Left forelimb (tissue), 1 donor: ENCODE measurements at regions not wholly inside any gene's neighbourhood (a gene's known extent, or its start where the extent isn't known, plus 50 kb on each side); places are given as distances from the start of the nearest gene placed in this dataset.

Experiments used
- DNase-seq: peaks from one replicate; pipeline ENCODE4 v3.0.0-alpha.2; 2018; ENCODE audit warnings: low spot score

DNA sequence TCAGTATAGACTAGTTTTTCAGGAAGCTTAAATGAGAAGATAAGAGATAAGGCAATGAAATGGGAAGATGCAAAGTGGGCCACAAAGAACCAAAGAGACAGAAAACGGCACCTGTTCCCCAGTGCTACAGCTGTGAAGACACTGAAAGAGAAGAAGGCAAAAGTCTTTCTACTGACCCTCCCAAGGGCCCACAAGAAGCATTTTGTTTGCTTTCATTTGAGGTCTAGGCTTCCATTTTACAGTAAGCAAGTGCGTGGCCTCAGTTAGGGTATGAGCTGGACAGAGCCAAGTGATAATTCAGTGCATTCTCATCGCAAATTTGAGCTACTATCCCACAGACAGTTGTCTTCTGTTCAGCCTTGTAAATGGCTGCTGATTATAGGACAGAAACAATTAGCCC, 53.4 kb upstream of the STK17B start:
- DNase-seq = no peak

DNA sequence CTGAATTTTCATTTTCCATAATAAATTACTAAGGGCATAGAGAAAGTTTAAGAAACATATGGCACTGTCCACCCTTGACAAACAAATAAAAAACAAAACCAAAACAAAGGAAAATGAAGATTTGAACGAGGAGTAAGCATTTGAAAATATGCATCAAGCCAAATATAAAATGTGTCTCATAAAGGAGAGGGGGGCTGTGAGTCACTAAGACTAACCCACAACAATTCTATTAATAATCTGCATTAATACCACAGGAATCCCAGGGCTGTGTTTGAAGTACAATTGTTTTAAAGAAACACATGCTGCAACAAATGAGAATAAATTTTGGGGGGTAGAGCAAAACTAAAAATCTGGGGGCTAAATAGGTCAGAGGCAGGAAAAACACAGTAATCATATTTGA, 53.8 kb upstream of the STK17B start:
- no peak for DNase-seq

DNA sequence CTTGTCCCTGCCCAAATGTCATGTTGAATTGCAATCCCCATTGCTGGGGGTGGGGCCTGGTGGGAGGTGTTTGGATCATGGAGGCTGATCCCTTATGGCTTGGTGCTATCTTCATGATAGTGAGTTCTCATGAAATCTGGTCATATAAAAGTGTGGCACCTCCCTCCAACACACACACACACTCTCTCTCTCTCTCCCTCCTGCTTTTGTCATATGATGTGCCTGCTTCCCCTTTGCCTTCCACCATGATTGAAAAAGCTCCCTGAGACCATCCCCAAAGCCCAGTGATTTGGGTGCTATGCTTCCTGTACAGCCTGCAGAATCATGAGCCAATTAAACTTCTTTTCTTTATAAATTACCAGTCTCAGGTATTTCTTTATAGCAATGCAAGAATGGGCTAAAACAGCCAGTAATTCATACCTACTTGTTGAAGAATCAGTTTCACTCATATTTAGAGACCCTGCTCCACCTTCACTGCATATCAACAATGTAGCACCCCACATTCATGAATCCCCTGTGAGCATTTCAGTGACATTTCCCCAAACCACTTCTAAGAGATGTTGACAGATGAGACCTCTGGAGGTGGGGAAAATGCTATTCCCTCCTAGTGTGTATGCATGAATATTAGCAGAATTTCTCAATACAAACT, 54.8 kb upstream of the STK17B start:
- no peak for DNase-seq

DNA sequence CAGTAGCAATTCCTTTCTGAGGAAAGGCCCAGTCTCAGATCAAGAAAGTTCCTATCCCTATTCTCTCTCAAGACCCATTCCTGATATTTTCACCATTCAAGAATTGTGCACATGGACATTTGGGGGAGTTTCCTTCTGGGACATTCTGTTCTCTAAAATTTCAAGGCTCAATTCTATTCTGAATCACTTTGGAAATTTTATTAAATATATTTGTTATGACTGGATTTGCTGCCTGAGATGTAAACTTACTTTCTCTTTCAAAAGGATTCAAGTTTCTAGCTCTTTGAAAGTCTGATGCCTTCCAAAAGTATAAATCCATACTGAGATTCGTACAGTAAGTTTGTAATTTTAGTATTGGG, 55.3 kb upstream of the STK17B start:
- no peak for DNase-seq

DNA sequence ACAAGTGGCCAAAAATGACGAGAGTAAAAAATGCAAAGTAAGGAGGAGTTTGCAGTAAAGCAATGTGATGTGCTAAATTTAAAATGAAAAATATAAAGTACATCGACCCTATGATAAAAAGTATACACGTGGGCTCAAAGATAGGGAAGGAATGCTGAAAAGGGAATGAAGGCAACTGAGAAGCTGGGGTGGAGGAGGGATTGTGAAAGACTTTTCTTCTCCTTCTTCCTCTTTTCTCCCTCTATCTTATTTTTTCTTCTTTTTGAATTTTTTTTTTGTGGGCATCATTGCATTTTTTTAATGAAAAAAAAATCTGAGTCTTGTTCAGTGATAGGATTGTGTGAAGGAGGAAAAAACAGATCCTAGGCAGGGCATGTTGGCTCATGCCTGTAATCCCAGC, 57.6 kb upstream of the STK17B start:
- DNase-seq = no peak

DNA sequence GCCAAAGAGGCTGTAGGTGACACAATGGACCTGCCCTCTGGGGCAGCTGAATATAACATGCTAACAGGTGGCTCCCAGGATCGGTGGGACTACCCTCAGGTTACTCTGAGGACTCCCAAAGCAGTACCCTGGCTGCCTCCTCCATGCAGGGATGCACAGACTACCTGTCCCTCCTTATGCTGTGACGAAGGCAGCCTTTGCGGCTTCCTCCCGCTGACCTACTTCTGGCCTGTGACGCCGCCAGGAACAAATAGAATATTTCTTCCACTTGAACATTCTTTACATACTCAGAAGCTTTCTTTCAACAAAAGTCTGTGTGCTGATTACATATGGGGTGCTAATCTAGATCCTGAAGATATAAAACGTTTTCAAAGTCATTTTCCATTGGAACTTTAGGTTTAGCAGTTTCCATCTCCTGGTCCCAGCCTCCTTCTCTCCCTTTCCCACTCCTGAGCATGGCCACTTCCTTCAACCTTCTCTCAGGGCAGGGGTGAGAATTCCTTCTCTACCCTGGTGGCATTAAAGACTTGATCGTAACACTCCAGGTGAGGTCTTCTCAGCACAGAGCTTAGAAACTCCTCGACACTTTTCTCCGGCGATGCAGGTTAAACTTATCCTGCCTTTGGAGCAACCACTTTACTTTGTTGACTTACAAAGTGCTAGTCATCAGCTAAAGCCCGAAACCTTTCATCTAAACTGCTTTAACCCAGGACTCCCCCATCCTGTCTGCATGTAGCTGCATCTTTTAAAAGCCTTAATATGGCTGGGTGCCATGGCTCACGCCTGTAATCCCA, 58.9 kb upstream of the STK17B start:
- no peak for DNase-seq

DNA sequence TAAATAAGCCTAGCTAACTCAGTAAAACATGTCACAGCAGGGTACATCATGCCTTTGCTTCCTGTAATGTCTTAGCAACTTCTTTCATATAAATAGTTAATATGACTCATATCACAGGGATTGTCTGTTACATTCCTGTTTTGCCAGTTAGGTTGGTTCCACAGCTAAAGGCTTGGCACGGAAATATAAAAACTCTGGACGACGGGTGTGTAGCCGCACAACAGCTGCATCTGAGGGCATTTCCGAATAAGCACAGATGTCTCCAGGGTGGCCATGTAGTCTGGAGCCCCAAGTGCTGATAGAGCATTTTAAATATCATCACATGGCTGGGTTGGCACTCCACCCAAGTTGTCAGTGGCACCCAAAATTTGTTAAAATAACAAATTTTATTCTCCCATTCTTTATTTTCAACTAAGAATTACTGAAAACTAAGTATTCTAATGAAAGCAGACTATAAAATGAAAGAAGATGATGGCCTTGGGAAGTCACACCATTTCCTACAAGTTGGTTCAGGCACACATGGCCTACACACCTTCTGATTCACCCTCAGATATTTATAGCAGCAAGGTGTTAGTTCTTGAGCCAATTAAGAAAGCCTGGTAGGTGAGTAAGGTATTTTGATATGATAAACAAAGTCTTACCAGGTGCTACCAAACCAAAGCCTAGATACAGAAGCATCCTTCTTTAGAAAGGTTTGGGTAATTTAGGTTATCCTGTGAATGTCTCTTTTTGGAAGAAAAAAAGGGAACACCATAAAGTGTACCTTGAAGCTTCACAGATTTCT, 61.8 kb upstream of the STK17B start:
- DNase-seq = no peak

DNA sequence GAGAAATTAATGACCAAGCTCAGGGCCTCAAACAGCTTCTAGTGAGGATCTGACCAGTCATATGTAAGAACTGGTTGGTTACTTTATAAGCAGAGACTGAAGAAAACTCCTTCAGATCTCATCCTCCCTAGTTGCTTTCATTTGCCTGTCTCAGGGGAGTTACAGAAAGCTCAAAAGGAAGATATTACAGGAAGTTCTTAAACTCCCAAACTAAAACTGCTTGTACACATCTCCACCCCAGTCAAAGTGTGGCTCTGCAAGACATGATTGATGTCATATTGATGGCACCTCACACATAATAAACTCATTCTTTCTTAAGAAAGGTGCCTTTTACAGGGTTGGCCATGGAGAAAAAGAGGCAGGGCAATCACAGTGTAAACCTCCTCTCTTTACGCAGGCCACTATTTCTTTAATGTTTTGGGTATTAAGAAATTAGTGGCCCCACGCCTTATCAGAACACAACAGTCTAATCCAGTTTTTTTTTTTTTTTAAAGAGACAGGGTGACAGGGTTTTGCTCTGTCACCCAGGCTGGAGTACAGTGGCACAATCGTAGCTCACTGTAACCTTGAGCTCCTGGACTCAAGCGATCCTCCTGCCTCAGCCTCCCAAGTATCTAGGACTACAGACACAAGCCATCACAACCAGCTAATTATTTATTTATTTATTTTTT, 62.6 kb upstream of the STK17B start:
- no peak for DNase-seq

DNA sequence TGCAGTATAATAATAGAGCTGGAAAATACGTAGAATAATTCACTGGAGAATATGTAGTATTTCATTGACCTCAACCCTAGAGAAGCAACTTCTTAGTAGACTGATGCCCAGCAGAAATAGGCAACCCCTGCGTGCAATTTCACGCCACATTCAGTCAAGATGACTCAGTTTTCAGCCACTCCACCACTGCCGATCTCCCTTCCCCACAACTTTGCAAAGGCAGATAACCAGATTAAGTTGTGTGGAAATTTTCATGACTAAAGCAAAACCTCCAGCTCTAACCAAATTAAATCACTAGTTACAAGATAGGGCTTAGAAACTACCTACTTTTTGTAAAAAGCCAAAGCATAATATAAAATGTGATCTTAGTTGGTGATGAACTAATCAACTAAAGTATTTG, 63.3 kb upstream of the STK17B start:
- DNase-seq = no peak

DNA sequence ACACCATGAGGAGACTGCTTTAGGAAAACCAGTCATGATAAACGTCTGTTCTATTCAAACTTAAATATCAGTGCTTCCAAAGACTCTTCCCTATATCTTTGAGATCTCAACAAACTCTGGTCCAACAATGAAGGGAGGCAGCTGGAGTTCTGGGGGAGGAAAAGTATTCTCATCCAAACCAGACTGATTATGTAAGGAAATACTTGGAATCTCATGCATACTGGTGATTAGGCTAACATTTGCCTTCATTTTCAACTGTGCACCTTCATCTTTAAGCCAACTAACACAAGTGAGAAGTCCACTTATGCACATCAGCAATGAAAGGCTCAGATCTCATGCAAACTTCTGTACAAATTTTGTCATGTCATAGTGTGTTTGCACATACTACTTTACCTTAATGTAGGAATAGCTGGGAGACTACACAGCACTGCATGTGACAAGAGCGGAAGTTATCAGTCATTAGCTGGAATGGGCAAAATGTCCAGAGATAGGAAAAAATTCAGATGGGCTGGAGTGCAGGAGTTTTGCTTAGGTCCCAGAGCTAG, 67.5 kb upstream of the STK17B start:
- DNase-seq = no peak

DNA sequence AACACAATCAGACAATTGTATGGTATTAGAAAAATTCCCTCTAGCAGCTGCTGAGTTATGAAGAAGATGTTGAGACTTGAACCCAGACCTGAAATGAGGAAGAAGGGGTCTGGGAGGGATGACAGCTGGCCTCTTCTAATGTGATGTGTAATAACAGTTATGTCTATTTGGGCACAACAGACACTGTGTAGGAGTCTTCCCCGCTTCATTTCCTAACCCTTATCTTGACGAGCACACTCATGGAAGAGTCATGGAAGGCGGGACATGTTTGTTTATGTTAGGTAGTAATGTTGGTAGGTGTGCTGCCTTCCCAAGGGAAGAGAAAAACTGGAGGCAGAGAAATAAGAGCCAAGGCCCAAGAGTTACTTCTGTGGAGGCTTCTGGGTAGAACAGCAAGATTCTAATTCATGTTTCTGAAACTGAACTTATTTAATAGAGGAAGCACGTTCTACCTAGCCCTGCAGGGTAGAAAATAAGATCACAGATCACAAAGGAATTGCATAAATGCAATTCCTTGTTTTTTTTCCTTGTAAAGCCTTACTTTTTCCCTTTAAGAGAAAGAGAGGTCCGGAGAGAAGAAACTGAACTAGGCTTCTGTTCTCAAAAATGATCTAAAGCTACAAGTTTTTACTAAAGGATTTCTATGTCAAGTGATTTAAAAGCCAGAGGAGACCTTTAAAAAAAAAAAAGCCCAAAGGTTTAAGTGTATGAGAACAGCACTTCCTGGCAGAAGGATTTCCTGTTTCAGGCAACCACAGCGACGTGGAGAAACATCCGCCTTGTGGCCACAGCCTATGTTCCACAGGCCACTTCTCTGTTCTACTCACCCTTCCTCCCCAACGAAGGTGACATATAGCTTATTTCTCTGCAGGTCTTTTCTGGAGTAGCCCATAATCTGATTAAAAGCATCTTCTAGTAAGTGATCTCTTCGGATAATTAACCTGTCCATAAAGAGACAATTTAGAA, 68.5 kb upstream of the STK17B start:
- DNase-seq = peak; percentile 65

DNA sequence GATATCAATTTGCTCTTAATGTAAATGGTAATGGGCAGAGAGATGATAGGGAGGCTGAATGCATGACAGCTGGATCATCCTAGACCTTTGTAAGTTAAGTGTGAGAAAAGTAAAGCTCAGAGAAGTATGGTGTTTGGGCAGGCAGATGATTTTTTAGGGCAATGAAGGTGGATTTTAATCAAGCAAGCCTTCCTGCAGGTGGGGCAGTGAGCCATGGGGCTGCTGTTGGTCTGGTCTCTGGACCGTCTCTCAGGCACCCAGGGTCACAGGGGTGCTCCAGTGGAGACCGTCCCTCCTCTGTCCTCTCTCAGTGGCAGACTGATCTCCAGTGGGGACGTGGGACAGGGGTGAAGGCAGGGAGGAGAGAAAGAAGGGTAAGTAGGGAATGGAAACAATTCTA, 69.8 kb upstream of the STK17B start:
- no peak for DNase-seq

DNA sequence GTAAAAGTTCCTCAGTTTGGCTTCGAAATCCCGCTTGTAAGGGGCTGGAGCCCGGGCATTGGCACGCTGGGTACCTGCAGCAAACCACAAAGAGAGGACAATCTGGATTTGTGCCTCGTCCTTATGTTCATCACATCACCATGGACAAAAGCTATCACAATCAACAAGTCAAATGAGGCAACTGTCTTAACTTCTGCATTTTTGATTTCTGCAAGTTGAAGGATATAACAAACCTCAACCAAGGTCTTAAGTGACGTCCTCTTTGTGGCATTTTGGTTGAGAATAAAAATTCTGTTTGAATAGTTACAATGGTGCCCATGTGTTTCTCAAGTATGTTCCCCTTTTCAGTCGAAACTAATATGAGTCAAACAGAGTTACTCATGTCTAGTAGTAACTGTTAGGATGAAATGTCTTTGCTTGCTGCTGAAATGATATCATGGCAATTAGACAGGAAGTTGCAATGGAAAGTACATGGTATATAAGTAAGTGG, 70.8 kb upstream of the STK17B start:
- DNase-seq = no peak

DNA sequence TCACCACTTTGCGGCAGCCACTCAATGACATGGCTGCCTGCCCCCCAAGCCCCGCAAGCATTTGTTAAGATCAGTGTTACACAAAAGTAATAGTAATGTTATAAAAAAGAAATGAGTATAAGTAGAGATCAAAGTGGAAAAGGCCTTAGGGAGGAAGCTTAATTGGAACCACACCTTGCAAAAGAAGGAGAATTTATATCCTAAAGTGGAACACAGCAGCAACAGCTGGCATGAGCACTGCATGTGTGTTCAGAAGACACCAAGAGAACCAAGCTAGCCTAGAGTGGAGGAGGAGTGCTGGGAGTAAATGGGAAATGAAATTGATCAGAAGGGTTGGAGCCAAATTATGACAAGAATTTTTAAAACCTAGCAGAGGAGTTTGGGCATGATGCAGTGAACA, 73.1 kb upstream of the STK17B start:
- no peak for DNase-seq

DNA sequence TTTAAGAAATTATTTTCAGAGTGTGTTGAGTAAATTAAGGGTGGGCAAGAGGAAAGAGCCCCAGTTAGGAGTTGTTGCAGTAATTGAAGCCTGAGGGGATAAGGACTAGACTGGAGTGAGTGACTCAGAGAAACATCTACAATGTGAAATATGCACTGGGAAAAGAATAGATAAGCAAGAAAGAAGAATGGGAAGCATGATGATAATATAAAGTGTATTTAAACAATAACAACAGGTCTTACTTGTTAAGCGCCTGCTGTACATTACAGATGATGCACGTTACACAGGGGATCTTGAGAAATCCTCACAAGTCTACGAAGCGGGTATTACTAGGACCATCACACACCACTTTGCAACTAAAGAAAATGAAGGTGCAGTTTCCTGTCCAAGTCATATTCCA, 73.6 kb upstream of the STK17B start:
- no peak for DNase-seq

DNA sequence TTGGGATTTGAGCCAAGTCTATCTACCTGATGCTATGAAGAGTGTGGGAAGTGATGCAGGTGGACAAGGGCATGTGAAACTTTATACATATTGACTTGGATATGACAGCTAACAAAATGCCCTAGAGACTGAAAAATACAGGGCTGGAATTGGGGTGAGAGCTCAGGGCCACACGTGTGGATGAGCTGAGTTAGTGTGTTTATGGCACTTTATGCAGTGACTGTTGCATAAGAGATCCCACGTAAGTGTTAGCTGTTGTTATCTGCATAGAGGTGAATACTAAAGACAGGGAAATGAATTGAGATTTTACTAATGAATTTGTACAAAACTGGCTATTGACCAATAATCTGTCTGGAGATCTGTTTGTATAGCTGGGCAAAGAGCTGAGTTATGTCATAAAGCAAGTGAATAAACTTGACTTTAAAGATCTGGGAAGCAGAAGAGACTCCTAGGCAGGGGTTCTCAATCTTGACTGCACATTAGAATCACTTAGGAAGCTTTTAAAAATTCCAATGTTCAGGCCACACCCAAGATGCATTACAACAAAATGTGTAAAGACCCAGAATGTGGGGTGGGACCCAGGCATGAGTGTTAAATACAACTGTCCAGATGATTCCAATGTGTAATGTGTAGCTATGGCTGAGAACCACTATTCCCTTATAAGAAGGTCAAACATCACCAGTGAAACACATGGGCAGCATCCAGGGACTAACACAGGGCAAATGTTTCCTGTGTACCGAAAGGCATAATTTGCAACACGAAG, 74.2 kb upstream of the STK17B start:
- DNase-seq = no peak

DNA sequence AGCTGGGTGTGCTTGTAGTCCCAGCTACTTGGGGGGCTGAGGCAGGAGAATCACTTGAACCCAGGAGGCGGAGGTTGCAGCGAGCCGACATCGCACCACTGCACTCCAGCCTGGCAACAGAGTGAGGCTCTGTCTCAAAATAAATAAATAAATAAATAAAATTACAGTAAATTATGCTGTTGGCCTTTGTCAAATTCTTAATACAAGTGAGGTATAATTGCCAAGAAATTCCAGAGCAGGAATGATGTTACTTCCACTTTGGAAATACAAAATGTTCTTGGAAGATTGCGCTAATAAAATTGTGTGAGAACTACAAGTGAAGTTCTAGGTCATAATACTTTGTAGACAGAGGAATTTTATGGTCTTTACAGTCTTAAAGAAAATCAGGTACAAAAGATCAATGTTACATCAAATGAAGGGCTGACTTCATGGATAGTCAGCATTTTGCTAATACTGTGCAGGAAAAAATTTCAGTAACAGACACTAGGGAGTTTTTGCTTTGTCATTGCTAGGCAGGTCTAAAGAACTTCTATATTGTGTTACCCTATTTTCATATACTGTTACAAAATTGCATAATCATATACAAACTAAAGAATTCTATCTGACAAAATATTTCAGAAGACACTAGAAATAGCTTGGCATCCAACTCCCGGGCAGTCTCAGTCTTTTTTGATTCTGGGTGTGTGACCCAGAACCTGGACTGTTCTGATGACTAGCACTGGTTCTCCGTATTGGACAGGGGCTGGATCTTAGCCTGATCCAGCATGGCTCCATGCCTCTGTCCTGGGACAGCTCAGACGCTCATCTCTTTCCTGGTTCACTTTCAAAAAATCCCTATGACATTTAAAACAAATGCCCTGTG, 76.0 kb upstream of the STK17B start:
- no peak for DNase-seq

DNA sequence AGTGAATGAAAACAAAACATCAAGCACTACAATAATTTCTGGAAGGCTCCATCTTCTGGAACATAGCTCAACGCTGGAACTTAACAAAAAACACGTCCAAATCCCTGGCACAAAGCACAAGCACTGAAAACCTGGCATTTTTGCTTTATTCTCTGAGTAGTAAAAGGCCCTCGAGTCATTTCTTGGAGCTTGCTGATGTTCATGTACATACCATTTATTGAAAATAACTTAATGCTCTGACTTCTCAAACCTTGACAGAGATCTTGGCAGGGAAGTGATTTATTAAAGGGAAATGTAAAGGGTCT, 76.5 kb upstream of the STK17B start:
- DNase-seq = no peak

DNA sequence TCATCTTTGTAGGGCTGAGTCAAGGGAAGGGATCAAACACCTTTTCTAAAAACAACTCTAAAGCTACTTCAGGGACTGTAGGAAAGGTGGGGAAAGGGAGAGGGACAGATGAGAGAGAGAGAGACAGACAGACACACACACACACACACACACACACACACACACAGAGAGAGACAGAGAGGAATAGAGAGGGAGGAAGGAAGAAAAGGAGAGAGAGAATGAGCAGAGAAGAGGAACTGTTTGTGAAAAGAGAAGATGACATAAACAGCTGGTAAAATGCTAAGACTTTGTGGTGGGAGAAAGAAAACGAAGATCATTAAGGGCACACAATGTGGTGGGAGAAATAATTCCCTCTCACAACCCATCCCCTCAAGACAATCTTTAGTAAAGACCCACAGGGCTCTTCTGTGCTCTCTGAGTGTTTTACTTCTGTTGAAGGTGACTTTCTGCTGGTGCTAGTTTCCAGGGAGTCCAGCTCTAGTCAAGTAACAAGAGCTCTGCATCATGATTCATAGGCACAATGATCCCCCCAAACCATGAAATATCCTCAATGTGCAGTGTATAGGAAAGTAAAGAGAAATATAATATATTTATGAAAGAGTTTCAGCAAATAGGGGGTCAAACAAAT, 77.2 kb upstream of the STK17B start:
- no peak for DNase-seq
